ENCODE measurements at regions not wholly inside any gene's neighbourhood (a gene's known extent, or its start where the extent isn't known, plus 50 kb on each side); places are given as distances from the start of the nearest gene placed in this dataset.

- no peak for TF ChIP-seq PRDM15 (CRISPR knock-in tag; IDR thresholded peaks at IDR 0.05)
- TF ChIP-seq ZNF232 (CRISPR knock-in tag; IDR thresholded peaks at IDR 0.05) = no peak
- TF ChIP-seq E2F4 (CRISPR knock-in tag; IDR thresholded peaks at IDR 0.05; ENCODE audit: borderline replicate concordance, low read depth) = no peak
- TF ChIP-seq SMAD3 (CRISPR knock-in tag; IDR thresholded peaks at IDR 0.05; ENCODE audit: borderline replicate concordance) = no peak
- TF ChIP-seq KAT7 (CRISPR knock-in tag; IDR thresholded peaks at IDR 0.05; ENCODE audit: borderline replicate concordance) = no peak
- no peak for TF ChIP-seq ZMAT4 (CRISPR knock-in tag; IDR thresholded peaks at IDR 0.05)
- no peak for TF ChIP-seq FOXP1 (CRISPR knock-in tag; IDR thresholded peaks at IDR 0.05; ENCODE audit: borderline replicate concordance)
- TF ChIP-seq MYBL2 (CRISPR knock-in tag; IDR thresholded peaks at IDR 0.05) = no peak
- no peak for TF ChIP-seq MAX (CRISPR knock-in tag; IDR thresholded peaks at IDR 0.05)
- no peak for TF ChIP-seq TEAD1 (CRISPR knock-in tag; IDR thresholded peaks at IDR 0.05)
- TF ChIP-seq TCF7 (CRISPR knock-in tag; IDR thresholded peaks at IDR 0.05; ENCODE audit: low read depth) = no peak
- no peak for TF ChIP-seq ZNF263 (CRISPR knock-in tag; IDR thresholded peaks at IDR 0.05; ENCODE audit: low read depth)
These were observed 380.0 kb upstream of the XYLT1 start (continued) for GRCh38 chr16:17850581-17851250.

GRCh38 chr16:17847234-17847795 lies 376.6 kb upstream of the XYLT1 start:
- DNase-seq (ENCODE audit: low spot score) = no peak
- H3K27ac Mint-ChIP-seq = no peak overlapping the region
- H3K9me3 Mint-ChIP-seq = no peaks in the 10 kb centered on the region
- ChIA-PET POLR2A (no interaction called here), CTCF (interaction anchor here (0.7 kb wide), 1 partner anchor 380 kb away, joined by 3 read pairs; no protein-coding TSS in a partner anchor)
- H3K4me1 Mint-ChIP-seq = no peaks in the 10 kb centered on the region
- TF ChIP-seq IRF2 (CRISPR knock-in tag; IDR thresholded peaks at IDR 0.05; ENCODE audit: borderline replicate concordance, low read depth) (no peak), RELA (CRISPR knock-in tag; IDR thresholded peaks at IDR 0.05; ENCODE audit: borderline replicate concordance) (no peak), CTCF (IDR thresholded peaks at IDR 0.05) (no peak), TEAD1 (CRISPR knock-in tag; IDR thresholded peaks at IDR 0.05) (no peak), FOXK1 (CRISPR knock-in tag; IDR thresholded peaks at IDR 0.05) (no peak), ZNF121 (CRISPR knock-in tag; IDR thresholded peaks at IDR 0.05) (no peak), MAX (CRISPR knock-in tag; IDR thresholded peaks at IDR 0.05) (no peak), E2F1 (CRISPR knock-in tag; IDR thresholded peaks at IDR 0.05) (no peak), CREB1 (CRISPR knock-in tag; IDR thresholded peaks at IDR 0.05) (no peak), ZNF671 (CRISPR knock-in tag; IDR thresholded peaks at IDR 0.05) (no peak)
- no peaks in the 10 kb centered on the region for H3K27me3 Mint-ChIP-seq (ENCODE audit: low read depth)
- no peak for ATAC-seq
- no peaks in the 10 kb centered on the region for H3K36me3 Mint-ChIP-seq
- H3K4me3 Mint-ChIP-seq = no peak overlapping the region

Data from WTC11 (cell line).